NOMO-1 (cell line): ENCODE measurements at regions not wholly inside any gene's neighbourhood (a gene's known extent, or its start where the extent isn't known, plus 50 kb on each side); places are given as distances from the start of the nearest gene placed in this dataset.
A peak's percentile ranks its signal among the peaks of the same experiment; 100 is the strongest.

Source experiments
- DNase-seq, 2 experiments: peaks; one replicate each; lab custom pipeline; 2025; ENCODE audit not compliant: unreplicated experiment in 2 of 2; lab: John Stamatoyannopoulos, UW

- DNase-seq = no peak
These were observed 392.6 kb upstream of the THBS1 start for GRCh38 chr15:39188314-39188713.

GRCh38 chr15:39188930-39189329, 391.9 kb upstream of the THBS1 start:
- DNase-seq = no peak

GRCh38 chr15:39191871-39192291, 389.0 kb upstream of the THBS1 start:
- DNase-seq = no peak

- DNase-seq = no peak
These were observed 388.5 kb upstream of the THBS1 start for GRCh38 chr15:39192351-39192750.

GRCh38 chr15:39192979-39193560, 387.8 kb upstream of the THBS1 start:
- no peak for DNase-seq

GRCh38 chr15:39193611-39194010, 387.3 kb upstream of the THBS1 start:
- no peak for DNase-seq

- no peak for DNase-seq
These were observed 386.6 kb upstream of the THBS1 start for GRCh38 chr15:39194106-39194830.

GRCh38 chr15:39195961-39196486, 384.9 kb upstream of the THBS1 start:
- DNase-seq = peak; percentile 13 to 46

GRCh38 chr15:39198044-39199000, 382.6 kb upstream of the THBS1 start:
- DNase-seq = no peak

- DNase-seq = no peak
These were observed 381.8 kb upstream of the THBS1 start for GRCh38 chr15:39199076-39199475.

GRCh38 chr15:39200586-39200985, 380.3 kb upstream of the THBS1 start:
- DNase-seq = no peak

GRCh38 chr15:39202641-39203040, 378.2 kb upstream of the THBS1 start:
- DNase-seq = no peak

- DNase-seq = peak in 1 of 2 experiments; percentile 30
These were observed 376.8 kb upstream of the THBS1 start for GRCh38 chr15:39204031-39204430.

GRCh38 chr15:39205081-39205480, 375.8 kb upstream of the THBS1 start:
- peak in 1 of 2 experiments; percentile 14 for DNase-seq

- no peak for DNase-seq
These were observed 375.1 kb upstream of the THBS1 start for GRCh38 chr15:39205506-39206371.

- no peak for DNase-seq
These were observed 373.3 kb upstream of the THBS1 start for GRCh38 chr15:39207532-39208115.

- DNase-seq = no peak
These were observed 372.7 kb upstream of the THBS1 start for GRCh38 chr15:39208187-39208586.

- no peak for DNase-seq
These were observed 371.2 kb upstream of the THBS1 start for GRCh38 chr15:39209548-39210211.
